HepG2 (cell line): ENCODE measurements at regions not wholly inside any gene's neighbourhood (a gene's known extent, or its start where the extent isn't known, plus 50 kb on each side); places are given as distances from the start of the nearest gene placed in this dataset.

ENCODE experiments used
- ARID3A ChIP-seq: IDR thresholded peaks from 2 replicates; pipeline ENCODE4 v1.6.1; 2012; ENCODE audit warnings: low read depth, low read length, improper control_type of control experiment
- ELF3 ChIP-seq: IDR thresholded peaks from 2 replicates; pipeline ENCODE4 v1.6.1; 2016; ENCODE audit warnings: missing genetic modification reagents, missing compliant biosample characterization
- FOSL1 ChIP-seq: sonication (generic); formaldehyde crosslinking; IDR thresholded peaks from 2 replicates; pipeline ENCODE4 v1.9.0; 2021; ENCODE audit warnings: missing genetic modification reagents, borderline replicate concordance
- HDAC1 ChIP-seq: sonication (generic); formaldehyde crosslinking; IDR thresholded peaks from 2 replicates; pipeline ENCODE4 v1.5.1; 2020; ENCODE audit warnings: mild to moderate bottlenecking, missing genetic modification reagents
- MYPOP ChIP-seq: sonication (generic); formaldehyde crosslinking; IDR thresholded peaks from 2 replicates; pipeline ENCODE4 v1.8.1; 2023; ENCODE audit warnings: mild to moderate bottlenecking, moderate library complexity, missing genetic modification reagents
- NBN ChIP-seq: fragments of 450-650 bp; conservative IDR thresholded peaks from 2 replicates; pipeline ENCODE4 v1.6.1; 2017
- NFYC ChIP-seq: IDR thresholded peaks from 2 replicates; pipeline ENCODE4 v1.6.1; 2016; ENCODE audit warnings: missing genetic modification reagents, missing compliant biosample characterization
- POLR2G ChIP-seq: fragments of 200-400 bp; formaldehyde crosslinking; IDR thresholded peaks from 2 replicates; pipeline ENCODE4 v1.6.1; 2018; ENCODE audit warnings: mild to moderate bottlenecking, low read depth, low read length, moderate library complexity
- RARA ChIP-seq: IDR thresholded peaks from 2 replicates; pipeline ENCODE4 v1.6.1; 2016; ENCODE audit warnings: missing genetic modification reagents, missing compliant biosample characterization
- REL ChIP-seq: sonication (generic); formaldehyde crosslinking; conservative IDR thresholded peaks from 2 replicates; pipeline ENCODE4 v1.8.0; 2022; ENCODE audit warnings: mild to moderate bottlenecking, missing genetic modification reagents, moderate library complexity
- RNF219 ChIP-seq: sonication (generic); formaldehyde crosslinking; IDR thresholded peaks from 2 replicates; pipeline ENCODE4 v1.5.0; 2020; ENCODE audit warnings: mild to moderate bottlenecking, missing genetic modification reagents
- SATB2 ChIP-seq: sonication (generic); formaldehyde crosslinking; IDR thresholded peaks from 2 replicates; pipeline ENCODE4 v1.5.0; 2020; ENCODE audit warnings: missing genetic modification reagents
- SNAI1 ChIP-seq: sonication (generic); formaldehyde crosslinking; IDR thresholded peaks from 2 replicates; pipeline ENCODE4 v1.5.0; 2020; ENCODE audit warnings: mild to moderate bottlenecking, missing genetic modification reagents, borderline replicate concordance
- TBX3 ChIP-seq: fragments of 450-650 bp; IDR thresholded peaks from 2 replicates; pipeline ENCODE4 v1.6.1; 2017; ENCODE audit warnings: antibody characterized with exemption, mild to moderate bottlenecking, inconsistent platforms, borderline replicate concordance
- ZBTB33 ChIP-seq: sonication (generic); formaldehyde crosslinking; IDR thresholded peaks from 2 replicates; pipeline ENCODE4 v1.4.0; 2020; ENCODE audit warnings: missing genetic modification reagents
- ZBTB7B ChIP-seq: sonication (generic); formaldehyde crosslinking; IDR thresholded peaks from 2 replicates; pipeline ENCODE4 v1.4.0; 2020; ENCODE audit warnings: missing genetic modification reagents
- ZNF350 ChIP-seq: sonication (generic); formaldehyde crosslinking; IDR thresholded peaks from 2 replicates; pipeline ENCODE4 v1.4.0; 2020; ENCODE audit warnings: mild to moderate bottlenecking, low read depth, missing genetic modification reagents, borderline replicate concordance
- ZNF546 ChIP-seq: sonication (generic); formaldehyde crosslinking; conservative IDR thresholded peaks from 2 replicates; pipeline ENCODE4 v1.8.1; 2023; ENCODE audit warnings: mild to moderate bottlenecking, missing genetic modification reagents
- ZNF563 ChIP-seq: sonication (generic); formaldehyde crosslinking; IDR thresholded peaks from 2 replicates; pipeline ENCODE4 v1.8.0; 2022; ENCODE audit warnings: mild to moderate bottlenecking, moderate library complexity, missing genetic modification reagents
- ZNF576 ChIP-seq: sonication (generic); formaldehyde crosslinking; IDR thresholded peaks from 2 replicates; pipeline ENCODE4 v1.4.0; 2020; ENCODE audit warnings: mild to moderate bottlenecking, missing genetic modification reagents
- ZNF670 ChIP-seq: sonication (generic); formaldehyde crosslinking; IDR thresholded peaks from 2 replicates; pipeline ENCODE4 v1.8.0; 2022; ENCODE audit warnings: mild to moderate bottlenecking, missing genetic modification reagents, borderline replicate concordance
- ZZZ3 ChIP-seq: sonication (generic); formaldehyde crosslinking; IDR thresholded peaks from 2 replicates; pipeline ENCODE4 v1.4.0; 2020; ENCODE audit warnings: missing genetic modification reagents, mild to moderate bottlenecking, borderline replicate concordance

- TF ChIP-seq MYPOP (CRISPR knock-in tag), result no peak; the same call in 1 of the 2 replicates
- peak; percentile 97 for TF ChIP-seq FOSL1
- TF ChIP-seq ARID3A, result peak; percentile 93
- TF ChIP-seq REL, result no peak
- no peak; the same call in 1 of the 2 replicates for TF ChIP-seq HDAC1
- no peak for TF ChIP-seq ZNF670
- TF ChIP-seq RARA (CRISPR knock-in tag), result peak; percentile 57; the same call in 1 of the 2 replicates
- TF ChIP-seq ZNF576 (CRISPR knock-in tag), result no peak
- TF ChIP-seq POLR2G, result no peak
- no peak for TF ChIP-seq SATB2 (CRISPR knock-in tag)
- no peak for TF ChIP-seq ZZZ3 (CRISPR knock-in tag)
- TF ChIP-seq TBX3, result peak; percentile 86
- no peak for TF ChIP-seq ZBTB33
- TF ChIP-seq SNAI1 (CRISPR knock-in tag), result no peak
- no peak for TF ChIP-seq ZNF350
- no peak for TF ChIP-seq NFYC (CRISPR knock-in tag)
- no peak for TF ChIP-seq ZNF563 (CRISPR knock-in tag)
- TF ChIP-seq NBN, result no peak
- 0 out of 2 replicates have a peak, but pooled peaks have one; percentile 33 for TF ChIP-seq RNF219 (CRISPR knock-in tag)
- TF ChIP-seq ZNF546, result no peak
- TF ChIP-seq ZBTB7B (CRISPR knock-in tag), result no peak
- peak; percentile 63 for TF ChIP-seq ELF3 (CRISPR knock-in tag)
Observed at GRCh38 chr14:35213869-35214387, 78.3 kb upstream of the PSMA6 start (continued).
